Endothelial cell of umbilical vein (primary cell): ENCODE measurements at regions not wholly inside any gene's neighbourhood (a gene's known extent, or its start where the extent isn't known, plus 50 kb on each side); places are given as distances from the start of the nearest gene placed in this dataset.

Experiments
- BruUV-seq: library from RNA; stranded (reverse); fragments of 400-500 nt; replicated peaks from 2 replicates; lab custom pipeline; 2021; lab: Mats Ljungman, UMichigan
- CTCF ChIA-PET: fragments of 300-600, 350-600 bp; sonication (Branson Sonifier 250); formaldehyde crosslinking; loops from one replicate; lab custom pipeline; 2021; ENCODE audit warnings: antibody characterized with exemption, inconsistent platforms; lab: Charles Lee
- POLR2A ChIA-PET: fragments of 300-600, 350-600 bp; sonication (Branson Sonifier 250); formaldehyde crosslinking; loops from one replicate; lab custom pipeline; 2021; ENCODE audit warnings: antibody characterized with exemption, inconsistent platforms; lab: Charles Lee
- DNase-seq: peaks from one replicate; pipeline ENCODE4 v3.0.0-alpha.2; 2011; ENCODE audit warnings: low read depth, low spot score
- FAIRE-seq: peaks from 2 replicates; lab custom pipeline; 2011; peaks lifted over from hg19 to GRCh38; lab: Jason Lieb, UNC
- H2AFZ ChIP-seq: 2 replicates; pipeline ENCODE4 v1.6.0; 2012; ENCODE audit warnings: low read depth, low read length, control low read depth, inconsistent platforms
- H3K27ac ChIP-seq: 2 replicates; pipeline ENCODE4 v1.5.1; 2011; ENCODE audit warnings: low read depth, mild to moderate bottlenecking, control low read depth, low read length, moderate library complexity; ENCODE audit not compliant: insufficient read depth
- H3K27me3 ChIP-seq, 2 experiments: 2 replicates each; pipeline versions ENCODE4 v1.6.0 to v1.6.1; 2011; ENCODE audit warnings: low read length in 2 of 2, mixed read lengths in 1 of 2; ENCODE audit not compliant: control insufficient read depth in 2 of 2, insufficient read depth in 2 of 2
- H3K36me3 ChIP-seq, 2 experiments: 2 replicates in 1 of 2; 3 replicates in 1 of 2; pipeline ENCODE4 v1.5.1; 2011; ENCODE audit warnings: low read length in 2 of 2, mild to moderate bottlenecking in 1 of 2, moderate library complexity in 1 of 2; ENCODE audit not compliant: control insufficient read depth in 2 of 2, insufficient read depth in 2 of 2; ENCODE audit errors: extremely low read depth in 1 of 2
- H3K4me1 ChIP-seq: 3 replicates; pipeline ENCODE4 v1.5.1; 2011; ENCODE audit warnings: mild to moderate bottlenecking, low read length; ENCODE audit not compliant: control insufficient read depth, insufficient read depth; ENCODE audit errors: extremely low read depth
- H3K4me2 ChIP-seq: 2 replicates; pipeline ENCODE4 v1.6.1; 2011; ENCODE audit warnings: low read length, control low read depth, mixed read lengths; ENCODE audit not compliant: insufficient read depth
- H3K4me3 ChIP-seq, 3 experiments: fragments of 200-600 bp in 1 of 3; sonication (generic), shearing (Covaris generic) in 1 of 3; replicated peaks in 1 of 3; 2 replicates each; pipeline ENCODE4 v1.5.1; 2011 to 2016; ENCODE audit warnings: control low read depth in 3 of 3, low read length in 3 of 3, mild to moderate bottlenecking in 2 of 3, inconsistent platforms in 1 of 3, low read depth in 1 of 3, moderate library complexity in 1 of 3; ENCODE audit not compliant: insufficient read depth in 1 of 3
- H3K79me2 ChIP-seq: 2 replicates; pipeline ENCODE4 v1.6.0; 2012; ENCODE audit warnings: low read length, inconsistent platforms; ENCODE audit not compliant: control insufficient read depth, insufficient read depth
- H3K9ac ChIP-seq: replicated peaks from 2 replicates; pipeline ENCODE3; 2011; ENCODE audit warnings: low read length, control low read depth; ENCODE audit not compliant: insufficient read depth; ENCODE audit errors: extremely low read depth
- H3K9me1 ChIP-seq: replicated peaks from 3 replicates; pipeline ENCODE4 v1.6.0; 2011; ENCODE audit warnings: mild to moderate bottlenecking, low read length; ENCODE audit not compliant: control insufficient read depth, insufficient read depth; ENCODE audit errors: extremely low read depth
- H3K9me3 ChIP-seq: replicated peaks from 2 replicates; pipeline ENCODE4 v1.5.1; 2012; ENCODE audit warnings: low read length, inconsistent platforms; ENCODE audit not compliant: control insufficient read depth, insufficient read depth
- H4K20me1 ChIP-seq: replicated peaks from 2 replicates; pipeline ENCODE3; 2011; ENCODE audit warnings: mild to moderate bottlenecking, low read length; ENCODE audit not compliant: control insufficient read depth, insufficient read depth; ENCODE audit errors: extremely low read depth
- EZH2 ChIP-seq: IDR thresholded peaks from 2 replicates; pipeline ENCODE4 v1.6.1; 2012; ENCODE audit warnings: borderline replicate concordance, low read depth, mild to moderate bottlenecking, moderate library complexity, low read length, inconsistent platforms; ENCODE audit not compliant: severe bottlenecking
- FOS ChIP-seq: IDR thresholded peaks from 2 replicates; pipeline ENCODE4 v1.6.1; 2011; ENCODE audit warnings: mild to moderate bottlenecking, low read length, moderate library complexity, borderline replicate concordance; ENCODE audit not compliant: insufficient read depth
- GATA2 ChIP-seq: IDR thresholded peaks from 2 replicates; pipeline ENCODE4 v1.7.0; 2011; ENCODE audit warnings: low read depth, mild to moderate bottlenecking, moderate library complexity, mixed read lengths, low read length; ENCODE audit not compliant: insufficient read length, insufficient read depth
- JUN ChIP-seq: IDR thresholded peaks from 2 replicates; pipeline ENCODE4 v1.6.1; 2011; ENCODE audit warnings: borderline replicate concordance, low read depth; ENCODE audit not compliant: insufficient read length, insufficient read depth
- MYC ChIP-seq: IDR thresholded peaks from one replicate; pipeline ENCODE4 v1.6.1; 2011; ENCODE audit warnings: mild to moderate bottlenecking, low read depth, low read length
- POLR2A ChIP-seq: IDR thresholded peaks from 2 replicates; pipeline ENCODE4 v1.6.1; 2012; ENCODE audit warnings: low read depth, mild to moderate bottlenecking, control low read depth, low read length
- POLR2AphosphoS5 ChIP-seq: IDR thresholded peaks from 2 replicates; pipeline ENCODE4 v1.6.1; 2012; ENCODE audit warnings: low read depth, mild to moderate bottlenecking, control low read depth, low read length, moderate library complexity; ENCODE audit not compliant: insufficient read depth
- dilution Hi-C: fragments of 300-500 bp; cut with MboI; formaldehyde crosslinking; loops from one replicate; pipeline ENCODE4 v1.15.0; 2019; ENCODE audit warnings: low sequenced_read_pairs; ENCODE audit not compliant: extremely low pct_ligation_motif_present
- intact Hi-C: fragments of 100-400 bp; cut with micrococcal nuclease; formaldehyde crosslinking; loops from one replicate; pipeline ENCODE4 v1.10.0; 2022
- TF ChIP-seq, protein P1 (sequence below): IDR thresholded peaks from 2 replicates; pipeline ENCODE4 v1.6.1; 2011; ENCODE audit not compliant: insufficient read depth, insufficient read length
- TF ChIP-seq, protein P2 (sequence below), 2 donors: IDR thresholded peaks; 1 replicate in 1 of 2; 2 replicates in 1 of 2; pipeline ENCODE4 v1.5.1; 2011; ENCODE audit warnings: low read length in 2 of 2, mild to moderate bottlenecking in 2 of 2, moderate library complexity in 2 of 2, control low read depth in 1 of 2, inconsistent platforms in 1 of 2, low read depth in 1 of 2; ENCODE audit not compliant: insufficient read depth in 1 of 2; ENCODE audit errors: extremely low read depth in 1 of 2

DNA sequence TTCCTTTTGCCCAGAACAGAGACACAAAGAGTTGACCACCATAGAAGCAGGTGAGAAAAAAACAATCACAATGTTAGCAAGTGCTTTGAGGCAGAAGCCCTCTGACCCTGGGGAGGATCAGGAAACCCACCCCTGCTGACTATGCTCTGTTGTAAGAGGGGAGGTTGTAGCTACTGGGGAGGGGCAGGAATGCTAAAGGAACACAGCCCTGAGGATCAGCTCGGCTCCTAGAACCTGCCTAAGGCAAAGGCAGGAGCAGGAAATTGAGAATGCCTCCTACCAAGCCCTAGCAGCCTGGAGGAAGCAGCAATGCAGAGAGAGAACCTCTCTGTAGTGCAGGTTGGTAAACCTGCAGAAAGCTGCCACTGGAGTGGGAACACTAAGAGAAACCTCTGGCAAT lies 624.0 kb upstream of the KLF12 start:
- Histone ChIP-seq H3K27me3 (no peaks in the 10 kb centered on the region), H3K4me3 (no peak overlapping the region), H2AFZ (no peak overlapping the region), H3K9me3 (no peaks in the 10 kb centered on the region), H3K4me1 (no peaks in the 10 kb centered on the region), H3K9ac (no peak overlapping the region), H3K9me1 (no peaks in the 10 kb centered on the region), H3K4me2 (no peak overlapping the region), H3K36me3 (no peaks in the 10 kb centered on the region), H3K27ac (no peak overlapping the region), H3K79me2 (no peaks in the 10 kb centered on the region), H4K20me1 (no peaks in the 10 kb centered on the region)
- no peak for TF ChIP-seq GATA2
- TF ChIP-seq FOS = no peak
- TF ChIP-seq MYC = no peak
- TF ChIP-seq, protein P1, sequence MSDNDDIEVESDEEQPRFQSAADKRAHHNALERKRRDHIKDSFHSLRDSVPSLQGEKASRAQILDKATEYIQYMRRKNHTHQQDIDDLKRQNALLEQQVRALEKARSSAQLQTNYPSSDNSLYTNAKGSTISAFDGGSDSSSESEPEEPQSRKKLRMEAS = no peak
- TF ChIP-seq EZH2 = no peak
- no peak for TF ChIP-seq JUN
- TF ChIP-seq POLR2A = no peak
- TF ChIP-seq, protein P2, sequence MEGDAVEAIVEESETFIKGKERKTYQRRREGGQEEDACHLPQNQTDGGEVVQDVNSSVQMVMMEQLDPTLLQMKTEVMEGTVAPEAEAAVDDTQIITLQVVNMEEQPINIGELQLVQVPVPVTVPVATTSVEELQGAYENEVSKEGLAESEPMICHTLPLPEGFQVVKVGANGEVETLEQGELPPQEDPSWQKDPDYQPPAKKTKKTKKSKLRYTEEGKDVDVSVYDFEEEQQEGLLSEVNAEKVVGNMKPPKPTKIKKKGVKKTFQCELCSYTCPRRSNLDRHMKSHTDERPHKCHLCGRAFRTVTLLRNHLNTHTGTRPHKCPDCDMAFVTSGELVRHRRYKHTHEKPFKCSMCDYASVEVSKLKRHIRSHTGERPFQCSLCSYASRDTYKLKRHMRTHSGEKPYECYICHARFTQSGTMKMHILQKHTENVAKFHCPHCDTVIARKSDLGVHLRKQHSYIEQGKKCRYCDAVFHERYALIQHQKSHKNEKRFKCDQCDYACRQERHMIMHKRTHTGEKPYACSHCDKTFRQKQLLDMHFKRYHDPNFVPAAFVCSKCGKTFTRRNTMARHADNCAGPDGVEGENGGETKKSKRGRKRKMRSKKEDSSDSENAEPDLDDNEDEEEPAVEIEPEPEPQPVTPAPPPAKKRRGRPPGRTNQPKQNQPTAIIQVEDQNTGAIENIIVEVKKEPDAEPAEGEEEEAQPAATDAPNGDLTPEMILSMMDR (IDR thresholded peaks at IDR 0.05; ENCODE audit: extremely low read depth in 1 of 2, insufficient read depth in 1 of 2, low read depth in 1 of 2, low read length in 2 of 2) = no peak
- TF ChIP-seq POLR2AphosphoS5 = no peak
- intact Hi-C loops (no loop called here), dilution Hi-C loops (no loop called here)
- DNase-seq (no peak), FAIRE-seq (no peak)
- no TSS peak for BruUV-seq
- ChIA-PET POLR2A (no interaction called here), CTCF (interaction anchor here (1.1 kb wide), 1 partner anchor 14 kb away, joined by 3 read pairs; no protein-coding TSS in a partner anchor)
